SK-N-SH treated with all-trans-retinoic acid at 6 μM for 48 hours (cell line): ENCODE measurements at regions not wholly inside any gene's neighbourhood (a gene's known extent, or its start where the extent isn't known, plus 50 kb on each side); places are given as distances from the start of the nearest gene placed in this dataset.
"Not testable (repeated sequence)": the region's sequence is repeated elsewhere in the genome, so short reads cannot be mapped to it uniquely, and the experiment has no call there.

Experiments
- ATAC-seq: fragments of 200-7000 bp; cut with Tn5 transposase; 3 replicates; pipeline ENCODE4 v1.9.1; 2020; ENCODE audit warnings: mild to moderate bottlenecking, moderate library complexity
- ARNTL ChIP-seq: fragments of 450-650 bp; formaldehyde crosslinking; IDR thresholded peaks from 2 replicates; pipeline ENCODE4 v1.5.0; 2020; ENCODE audit warnings: low read depth, mild to moderate bottlenecking, moderate library complexity, borderline replicate concordance
- BACH2 ChIP-seq: fragments of 250-450 bp; sonication (Bioruptor Pico); IDR thresholded peaks from 2 replicates; pipeline ENCODE4 v1.9.0; 2021; ENCODE audit warnings: mild to moderate bottlenecking, borderline replicate concordance
- CSDC2 ChIP-seq: fragments of 250-450 bp; sonication (Bioruptor Pico); IDR thresholded peaks from 2 replicates; pipeline ENCODE4 v1.5.0; 2020; ENCODE audit warnings: mild to moderate bottlenecking, moderate library complexity
- ESRRG ChIP-seq: fragments of 250-450 bp; sonication (Bioruptor Pico); IDR thresholded peaks from 2 replicates; pipeline ENCODE4 v1.6.1; 2021; ENCODE audit warnings: mild to moderate bottlenecking
- GLIS3 ChIP-seq: fragments of 250-450 bp; sonication (Bioruptor Pico); IDR thresholded peaks from 2 replicates; pipeline ENCODE4 v1.5.0; 2020; ENCODE audit warnings: mild to moderate bottlenecking, moderate library complexity
- ISL1 ChIP-seq: fragments of 250-450 bp; sonication (Bioruptor Pico); IDR thresholded peaks from 2 replicates; pipeline ENCODE4 v2.1.2; 2022; ENCODE audit warnings: mild to moderate bottlenecking, moderate library complexity
- OSR1 ChIP-seq: fragments of 250-450 bp; sonication (Bioruptor Pico); IDR thresholded peaks from 2 replicates; pipeline ENCODE4 v1.8.0; 2022; ENCODE audit warnings: moderate library complexity, mild to moderate bottlenecking, inconsistent platforms
- PPARA ChIP-seq: fragments of 250-450 bp; sonication (Bioruptor Pico); IDR thresholded peaks from 2 replicates; pipeline ENCODE4 v1.5.0; 2020; ENCODE audit warnings: mild to moderate bottlenecking, borderline replicate concordance
- RARB ChIP-seq: fragments of 250-450 bp; sonication (Bioruptor Pico); IDR thresholded peaks from 2 replicates; pipeline ENCODE4 v1.8.0; 2021; ENCODE audit warnings: mild to moderate bottlenecking, moderate library complexity
- SNAI2 ChIP-seq: fragments of 250-450 bp; sonication (Bioruptor Pico); IDR thresholded peaks from 2 replicates; pipeline ENCODE4 v1.5.0; 2020; ENCODE audit warnings: mild to moderate bottlenecking, moderate library complexity
- TCF4 ChIP-seq: fragments of 250-450 bp; sonication (Bioruptor Pico); IDR thresholded peaks from 2 replicates; pipeline ENCODE4 v1.8.0; 2021; ENCODE audit warnings: mild to moderate bottlenecking, moderate library complexity, borderline replicate concordance
- TOX ChIP-seq: fragments of 250-450 bp; sonication (Bioruptor Pico); IDR thresholded peaks from 2 replicates; pipeline ENCODE4 v1.8.0; 2021; ENCODE audit warnings: mild to moderate bottlenecking, moderate library complexity, borderline replicate concordance
- TSHZ2 ChIP-seq: fragments of 250-450 bp; sonication (Bioruptor Pico); IDR thresholded peaks from 2 replicates; pipeline ENCODE4 v1.5.0; 2020; ENCODE audit warnings: mild to moderate bottlenecking, moderate library complexity
- ZC3H10 ChIP-seq: fragments of 250-450 bp; sonication (Bioruptor Pico); IDR thresholded peaks from 2 replicates; pipeline ENCODE4 v1.5.1; 2021; ENCODE audit warnings: mild to moderate bottlenecking, moderate library complexity
- ZFP30 ChIP-seq: fragments of 450-650 bp; formaldehyde crosslinking; IDR thresholded peaks from 2 replicates; pipeline ENCODE4 v1.5.0; 2022; ENCODE audit warnings: mild to moderate bottlenecking, moderate library complexity
- ZNF565 ChIP-seq: fragments of 450-650 bp; formaldehyde crosslinking; conservative IDR thresholded peaks from 2 replicates; pipeline ENCODE4 v1.5.0; 2020; ENCODE audit warnings: low read depth, mild to moderate bottlenecking, moderate library complexity
- ZNF70 ChIP-seq: fragments of 450-650 bp; formaldehyde crosslinking; IDR thresholded peaks from 2 replicates; pipeline ENCODE4 v1.5.0; 2020; ENCODE audit warnings: mild to moderate bottlenecking, moderate library complexity
- TF ChIP-seq, protein P1 (sequence below): fragments of 250-450 bp; sonication (Bioruptor Pico); IDR thresholded peaks from 2 replicates; pipeline ENCODE4 v1.5.1; 2020; ENCODE audit warnings: low read depth, mild to moderate bottlenecking, moderate library complexity
- TF ChIP-seq, protein P2 (sequence below): fragments of 250-450 bp; sonication (Bioruptor Pico); IDR thresholded peaks from 2 replicates; pipeline ENCODE4 v1.8.0; 2020; ENCODE audit warnings: mild to moderate bottlenecking, moderate library complexity, borderline replicate concordance
- TF ChIP-seq, protein P3 (sequence below): fragments of 250-450 bp; sonication (Bioruptor Pico); IDR thresholded peaks from 2 replicates; pipeline ENCODE4 v1.5.1; 2021; ENCODE audit warnings: mild to moderate bottlenecking, moderate library complexity

GRCh38 chr12:90677055-90677454, 277.9 kb downstream of the CCER1 start:
- TF ChIP-seq ZNF70 (CRISPR knock-in tag), result no peak
- no peak for TF ChIP-seq TOX
- TF ChIP-seq ZNF565, result no peak
- no peak for TF ChIP-seq PPARA
- TF ChIP-seq, protein P1, sequence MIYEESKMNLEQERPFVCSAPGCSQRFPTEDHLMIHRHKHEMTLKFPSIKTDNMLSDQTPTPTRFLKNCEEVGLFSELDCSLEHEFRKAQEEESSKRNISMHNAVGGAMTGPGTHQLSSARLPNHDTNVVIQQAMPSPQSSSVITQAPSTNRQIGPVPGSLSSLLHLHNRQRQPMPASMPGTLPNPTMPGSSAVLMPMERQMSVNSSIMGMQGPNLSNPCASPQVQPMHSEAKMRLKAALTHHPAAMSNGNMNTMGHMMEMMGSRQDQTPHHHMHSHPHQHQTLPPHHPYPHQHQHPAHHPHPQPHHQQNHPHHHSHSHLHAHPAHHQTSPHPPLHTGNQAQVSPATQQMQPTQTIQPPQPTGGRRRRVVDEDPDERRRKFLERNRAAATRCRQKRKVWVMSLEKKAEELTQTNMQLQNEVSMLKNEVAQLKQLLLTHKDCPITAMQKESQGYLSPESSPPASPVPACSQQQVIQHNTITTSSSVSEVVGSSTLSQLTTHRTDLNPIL (CRISPR knock-in tag), result no peak
- TF ChIP-seq, protein P2, sequence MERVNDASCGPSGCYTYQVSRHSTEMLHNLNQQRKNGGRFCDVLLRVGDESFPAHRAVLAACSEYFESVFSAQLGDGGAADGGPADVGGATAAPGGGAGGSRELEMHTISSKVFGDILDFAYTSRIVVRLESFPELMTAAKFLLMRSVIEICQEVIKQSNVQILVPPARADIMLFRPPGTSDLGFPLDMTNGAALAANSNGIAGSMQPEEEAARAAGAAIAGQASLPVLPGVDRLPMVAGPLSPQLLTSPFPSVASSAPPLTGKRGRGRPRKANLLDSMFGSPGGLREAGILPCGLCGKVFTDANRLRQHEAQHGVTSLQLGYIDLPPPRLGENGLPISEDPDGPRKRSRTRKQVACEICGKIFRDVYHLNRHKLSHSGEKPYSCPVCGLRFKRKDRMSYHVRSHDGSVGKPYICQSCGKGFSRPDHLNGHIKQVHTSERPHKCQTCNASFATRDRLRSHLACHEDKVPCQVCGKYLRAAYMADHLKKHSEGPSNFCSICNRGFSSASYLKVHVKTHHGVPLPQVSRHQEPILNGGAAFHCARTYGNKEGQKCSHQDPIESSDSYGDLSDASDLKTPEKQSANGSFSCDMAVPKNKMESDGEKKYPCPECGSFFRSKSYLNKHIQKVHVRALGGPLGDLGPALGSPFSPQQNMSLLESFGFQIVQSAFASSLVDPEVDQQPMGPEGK, result no peak
- TF ChIP-seq OSR1 (CRISPR knock-in tag), result no peak
- no peak for TF ChIP-seq GLIS3 (CRISPR knock-in tag)
- no peak for TF ChIP-seq ZFP30 (CRISPR knock-in tag)
- no peak for TF ChIP-seq BACH2
- TF ChIP-seq RARB (CRISPR knock-in tag), result no peak
- ATAC-seq, result no peak

DNA sequence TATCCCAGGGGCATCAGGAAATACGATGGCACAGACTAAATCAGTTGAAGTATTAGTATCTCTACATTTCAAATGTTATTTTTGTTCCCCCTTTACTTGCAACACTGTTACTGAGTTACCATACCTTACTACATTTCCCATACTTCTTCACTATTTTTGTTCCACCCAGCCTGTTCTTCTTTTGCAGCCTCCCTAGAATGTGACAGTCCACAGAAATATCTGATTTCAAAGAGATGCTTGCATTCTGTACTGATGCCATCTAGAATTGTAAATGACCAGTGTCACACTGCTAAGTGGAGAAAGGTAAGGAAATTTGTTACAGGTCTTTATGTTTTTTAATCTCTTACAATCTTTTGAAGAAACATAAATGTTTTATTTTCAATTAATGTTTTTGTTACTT, 279.9 kb downstream of the CCER1 start:
- ATAC-seq, result no peak

DNA sequence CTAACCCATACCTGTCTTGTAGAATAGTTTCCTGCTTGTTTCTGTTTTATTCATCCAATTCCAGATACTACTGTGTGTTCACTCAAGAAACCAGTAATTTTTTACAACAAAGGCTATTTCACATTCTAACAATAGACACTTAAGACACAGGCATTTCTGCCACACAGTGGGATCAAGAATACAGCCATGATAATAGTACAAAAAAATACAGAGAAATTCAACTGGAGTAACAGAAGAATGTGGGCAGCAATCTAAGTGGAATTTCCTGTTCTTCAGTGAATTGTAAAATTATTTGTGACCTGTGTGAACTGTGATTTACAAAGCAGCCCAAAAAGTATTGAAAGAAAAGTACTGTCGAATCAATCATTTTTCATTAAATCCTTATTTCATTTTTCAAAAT, 282.9 kb downstream of the CCER1 start:
- ATAC-seq, result no peak
- no peak for TF ChIP-seq ZNF565
- TF ChIP-seq ZFP30 (CRISPR knock-in tag), result no peak
- TF ChIP-seq TSHZ2, result no peak
- no peak for TF ChIP-seq GLIS3 (CRISPR knock-in tag)
- no peak for TF ChIP-seq ARNTL (CRISPR knock-in tag)
- no peak for TF ChIP-seq SNAI2
- TF ChIP-seq, protein P3, sequence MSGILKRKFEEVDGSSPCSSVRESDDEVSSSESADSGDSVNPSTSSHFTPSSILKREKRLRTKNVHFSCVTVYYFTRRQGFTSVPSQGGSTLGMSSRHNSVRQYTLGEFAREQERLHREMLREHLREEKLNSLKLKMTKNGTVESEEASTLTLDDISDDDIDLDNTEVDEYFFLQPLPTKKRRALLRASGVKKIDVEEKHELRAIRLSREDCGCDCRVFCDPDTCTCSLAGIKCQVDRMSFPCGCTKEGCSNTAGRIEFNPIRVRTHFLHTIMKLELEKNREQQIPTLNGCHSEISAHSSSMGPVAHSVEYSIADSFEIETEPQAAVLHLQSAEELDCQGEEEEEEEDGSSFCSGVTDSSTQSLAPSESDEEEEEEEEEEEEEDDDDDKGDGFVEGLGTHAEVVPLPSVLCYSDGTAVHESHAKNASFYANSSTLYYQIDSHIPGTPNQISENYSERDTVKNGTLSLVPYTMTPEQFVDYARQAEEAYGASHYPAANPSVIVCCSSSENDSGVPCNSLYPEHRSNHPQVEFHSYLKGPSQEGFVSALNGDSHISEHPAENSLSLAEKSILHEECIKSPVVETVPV (CRISPR knock-in tag), result no peak
- TF ChIP-seq TOX, result no peak
- TF ChIP-seq, protein P2, result no peak
- no peak for TF ChIP-seq PPARA

More for the DNA sequence above, 279.9 kb downstream of the CCER1 start:
- TF ChIP-seq ZC3H10, result no peak
- TF ChIP-seq CSDC2 (CRISPR knock-in tag), result no peak
- no peak for TF ChIP-seq ESRRG (CRISPR knock-in tag)
- no peak for TF ChIP-seq ZFP30 (CRISPR knock-in tag)
- TF ChIP-seq ZNF70 (CRISPR knock-in tag), result no peak
- TF ChIP-seq SNAI2, result no peak
- TF ChIP-seq, protein P2, result no peak
- TF ChIP-seq ARNTL (CRISPR knock-in tag), result no peak
- no peak for TF ChIP-seq OSR1 (CRISPR knock-in tag)
- TF ChIP-seq, protein P1 (CRISPR knock-in tag), result no peak
- no peak for TF ChIP-seq ISL1 (CRISPR knock-in tag)
- TF ChIP-seq ZNF565, result no peak
- no peak for TF ChIP-seq RARB (CRISPR knock-in tag)
- TF ChIP-seq, protein P3 (CRISPR knock-in tag), result no peak
- no peak for TF ChIP-seq TCF4

DNA sequence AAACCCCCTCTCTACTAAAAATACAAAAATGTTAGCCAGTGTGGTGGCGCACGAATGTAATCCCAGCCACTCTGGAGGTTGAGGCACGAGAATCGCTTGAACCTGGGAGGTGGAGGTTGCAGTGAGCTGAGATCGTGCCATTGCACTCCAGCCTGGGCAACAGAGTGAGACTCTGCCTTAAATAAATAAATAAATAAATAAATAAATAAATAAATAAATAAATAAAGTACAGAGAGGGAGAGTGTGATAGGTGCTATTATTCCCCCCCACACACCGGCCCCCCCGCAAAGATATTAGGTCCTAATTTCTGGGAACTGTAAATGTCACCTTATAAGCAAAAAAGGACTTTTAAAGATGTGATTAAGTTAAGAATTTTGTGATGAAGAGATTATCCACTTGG, 291.0 kb downstream of the CCER1 start:
- not testable (repeated sequence) for ATAC-seq
